ENCODE measurements at regions not wholly inside any gene's neighbourhood (a gene's known extent, or its start where the extent isn't known, plus 50 kb on each side); places are given as distances from the start of the nearest gene placed in this dataset.

GRCh38 chr13:68026077-68026476 lies 795.9 kb upstream of the PCDH9 start:
- TF ChIP-seq CTCF (IDR thresholded peaks at IDR 0.05; ENCODE audit: insufficient read depth, low read depth, low read length, missing control alignments): no peak
- H3K4me3 ChIP-seq (ENCODE audit: low read length): no peak overlapping the region
- no peak for DNase-seq (ENCODE audit: low read depth)

- no peak overlapping the region for H3K4me3 ChIP-seq (ENCODE audit: low read length)
- no peak for TF ChIP-seq CTCF (IDR thresholded peaks at IDR 0.05; ENCODE audit: insufficient read depth, low read depth, low read length, missing control alignments)
- no peak for DNase-seq (ENCODE audit: low read depth)
Observed at GRCh38 chr13:68025604-68026003, 795.5 kb upstream of the PCDH9 start.

- TF ChIP-seq CTCF (IDR thresholded peaks at IDR 0.05; ENCODE audit: insufficient read depth, low read depth, low read length, missing control alignments): no peak
- no peak overlapping the region for H3K4me3 ChIP-seq (ENCODE audit: low read length)
- no peak for DNase-seq (ENCODE audit: low read depth)
Observed at GRCh38 chr13:68023838-68024581, 793.9 kb upstream of the PCDH9 start.

GRCh38 chr13:68019901-68020300 lies 789.8 kb upstream of the PCDH9 start:
- DNase-seq (ENCODE audit: low read depth): no peak
- H3K4me3 ChIP-seq (ENCODE audit: low read length): no peak overlapping the region
- TF ChIP-seq CTCF (IDR thresholded peaks at IDR 0.05; ENCODE audit: insufficient read depth, low read depth, low read length, missing control alignments): no peak

GRCh38 chr13:68009546-68009945 lies 779.4 kb upstream of the PCDH9 start:
- no peak overlapping the region for H3K4me3 ChIP-seq (ENCODE audit: low read length)
- no peak for DNase-seq (ENCODE audit: low read depth)
- no peak for TF ChIP-seq CTCF (IDR thresholded peaks at IDR 0.05; ENCODE audit: insufficient read depth, low read depth, low read length, missing control alignments)

GRCh38 chr13:68007576-68007975 lies 777.4 kb upstream of the PCDH9 start:
- no peak for DNase-seq (ENCODE audit: low read depth)
- no peak overlapping the region for H3K4me3 ChIP-seq (ENCODE audit: low read length)
- no peak for TF ChIP-seq CTCF (IDR thresholded peaks at IDR 0.05; ENCODE audit: insufficient read depth, low read depth, low read length, missing control alignments)

GRCh38 chr13:67996101-67996500 lies 766.0 kb upstream of the PCDH9 start:
- H3K4me3 ChIP-seq (ENCODE audit: low read length): no peak overlapping the region
- no peak for TF ChIP-seq CTCF (IDR thresholded peaks at IDR 0.05; ENCODE audit: insufficient read depth, low read depth, low read length, missing control alignments)
- no peak for DNase-seq (ENCODE audit: low read depth)

Measured in epithelial cell of esophagus (primary cell).